CD4-positive, alpha-beta T cell treated with Interleukin-15 for 4 hours (primary cell): ENCODE measurements at regions not wholly inside any gene's neighbourhood (a gene's known extent, or its start where the extent isn't known, plus 50 kb on each side); places are given as distances from the start of the nearest gene placed in this dataset.

Experiments used
- DNase-seq: peaks from one replicate; pipeline ENCODE4 v3.0.0-alpha.2; 2020; ENCODE audit warnings: low spot score

- no peak for DNase-seq
Measured at GRCh38 chr3:14312375-14312774, 90.0 kb upstream of the SLC6A6 start.

- no peak for DNase-seq
Measured at GRCh38 chr3:14317057-14317553, 85.3 kb upstream of the SLC6A6 start.

- no peak for DNase-seq
Measured at GRCh38 chr3:14318646-14319045, 83.8 kb upstream of the SLC6A6 start.

- DNase-seq = no peak
Measured at GRCh38 chr3:14319654-14320182, 82.7 kb upstream of the SLC6A6 start.

GRCh38 chr3:14320219-14320618 is 82.2 kb upstream of the SLC6A6 start:
- DNase-seq = no peak

- DNase-seq = no peak
Measured at GRCh38 chr3:14322001-14322400, 80.4 kb upstream of the SLC6A6 start.

- DNase-seq = no peak
Measured at GRCh38 chr3:14322667-14323295, 79.6 kb upstream of the SLC6A6 start.

GRCh38 chr3:14323401-14324223 is 78.8 kb upstream of the SLC6A6 start:
- no peak for DNase-seq

- no peak for DNase-seq
Measured at GRCh38 chr3:14324224-14324944, 78.0 kb upstream of the SLC6A6 start.

GRCh38 chr3:14328422-14328821 is 74.0 kb upstream of the SLC6A6 start:
- no peak for DNase-seq

- no peak for DNase-seq
Measured at GRCh38 chr3:14329116-14329830, 73.1 kb upstream of the SLC6A6 start.

GRCh38 chr3:14329842-14330241 is 72.6 kb upstream of the SLC6A6 start:
- DNase-seq = no peak

- no peak for DNase-seq
Measured at GRCh38 chr3:14330508-14330907, 71.9 kb upstream of the SLC6A6 start.

GRCh38 chr3:14331251-14331650 is 71.2 kb upstream of the SLC6A6 start:
- DNase-seq = no peak

- DNase-seq = no peak
Measured at GRCh38 chr3:14332392-14332791, 70.0 kb upstream of the SLC6A6 start.

- no peak for DNase-seq
Measured at GRCh38 chr3:14333215-14333614, 69.2 kb upstream of the SLC6A6 start.

GRCh38 chr3:14333621-14334020 is 68.8 kb upstream of the SLC6A6 start:
- no peak for DNase-seq

- DNase-seq = no peak
Measured at GRCh38 chr3:14334136-14334535, 68.3 kb upstream of the SLC6A6 start.

GRCh38 chr3:14334936-14335335 is 67.5 kb upstream of the SLC6A6 start:
- no peak for DNase-seq

GRCh38 chr3:14335774-14336748 is 66.3 kb upstream of the SLC6A6 start:
- DNase-seq = no peak
